ENCODE measurements at regions not wholly inside any gene's neighbourhood (a gene's known extent, or its start where the extent isn't known, plus 50 kb on each side); places are given as distances from the start of the nearest gene placed in this dataset.

DNA sequence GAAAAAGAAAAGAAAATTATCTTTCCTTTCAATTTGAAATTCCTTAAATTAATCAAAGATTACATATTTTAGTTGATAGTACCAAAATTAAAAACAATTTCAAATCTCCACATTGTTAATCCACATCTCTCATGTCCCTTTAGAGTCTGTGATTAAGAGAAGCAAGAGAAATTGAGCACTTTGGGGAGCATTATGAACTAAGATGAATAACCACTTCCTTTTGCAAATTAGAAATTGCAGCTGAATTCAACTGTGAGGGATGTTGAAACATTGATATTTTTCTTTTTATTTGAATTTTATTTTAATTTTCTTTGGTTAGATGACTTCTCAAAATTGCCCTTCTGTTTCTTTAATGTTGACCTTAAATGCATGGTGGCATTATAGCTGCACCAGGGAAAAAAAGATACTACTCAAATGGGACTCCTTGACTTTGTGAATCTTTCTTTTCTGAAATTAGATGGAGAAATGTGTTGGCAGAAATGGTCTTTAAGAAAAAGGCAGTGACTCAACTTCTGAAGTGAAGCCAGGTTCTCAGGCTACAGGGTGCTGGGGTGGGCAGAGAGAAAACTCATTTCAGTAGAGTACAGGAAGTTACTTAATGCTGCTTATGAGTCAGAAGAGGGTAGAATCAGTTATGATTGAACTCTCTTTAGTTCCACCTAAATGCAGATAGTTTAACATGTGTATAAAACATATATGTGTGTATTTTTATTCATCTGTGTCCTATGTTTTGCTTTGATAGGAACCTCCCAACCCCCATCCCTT lies 92.0 kb upstream of the TNIP3 start:
- Histone ChIP-seq H3K4me1 (ENCODE audit: insufficient read depth) (no peaks in the 10 kb centered on the region), H2AFZ (no peak overlapping the region), H3K27me3 (no peaks in the 10 kb centered on the region), H3K9me3 (ENCODE audit: low read depth) (no peaks in the 10 kb centered on the region), H3K4me2 (no peak overlapping the region), H3K9me2 (replicated peaks; ENCODE audit: insufficient read depth) (no peaks in the 10 kb centered on the region), H3K4me3 (no peak overlapping the region), H3K79me2 (no peaks in the 10 kb centered on the region), H3K27ac (no peak overlapping the region), H3K36me3 (replicated peaks; ENCODE audit: insufficient read depth, low read depth) (no peaks in the 10 kb centered on the region), H4K20me1 (ENCODE audit: insufficient read depth, poor library complexity, severe bottlenecking) (no peaks in the 10 kb centered on the region)
- DNase-seq (ENCODE audit: low spot score): peak; percentile 42
- no peak for TF ChIP-seq EZH2 (IDR thresholded peaks at IDR 0.05; ENCODE audit: borderline replicate concordance)
- TF ChIP-seq, protein P1, sequence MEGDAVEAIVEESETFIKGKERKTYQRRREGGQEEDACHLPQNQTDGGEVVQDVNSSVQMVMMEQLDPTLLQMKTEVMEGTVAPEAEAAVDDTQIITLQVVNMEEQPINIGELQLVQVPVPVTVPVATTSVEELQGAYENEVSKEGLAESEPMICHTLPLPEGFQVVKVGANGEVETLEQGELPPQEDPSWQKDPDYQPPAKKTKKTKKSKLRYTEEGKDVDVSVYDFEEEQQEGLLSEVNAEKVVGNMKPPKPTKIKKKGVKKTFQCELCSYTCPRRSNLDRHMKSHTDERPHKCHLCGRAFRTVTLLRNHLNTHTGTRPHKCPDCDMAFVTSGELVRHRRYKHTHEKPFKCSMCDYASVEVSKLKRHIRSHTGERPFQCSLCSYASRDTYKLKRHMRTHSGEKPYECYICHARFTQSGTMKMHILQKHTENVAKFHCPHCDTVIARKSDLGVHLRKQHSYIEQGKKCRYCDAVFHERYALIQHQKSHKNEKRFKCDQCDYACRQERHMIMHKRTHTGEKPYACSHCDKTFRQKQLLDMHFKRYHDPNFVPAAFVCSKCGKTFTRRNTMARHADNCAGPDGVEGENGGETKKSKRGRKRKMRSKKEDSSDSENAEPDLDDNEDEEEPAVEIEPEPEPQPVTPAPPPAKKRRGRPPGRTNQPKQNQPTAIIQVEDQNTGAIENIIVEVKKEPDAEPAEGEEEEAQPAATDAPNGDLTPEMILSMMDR (IDR thresholded peaks at IDR 0.05; ENCODE audit: poor library complexity): no peak
- TF ChIP-seq EZH2phosphoT487 (IDR thresholded peaks at IDR 0.05; ENCODE audit: low read depth, severe bottlenecking, unreplicated experiment): no peak

DNA sequence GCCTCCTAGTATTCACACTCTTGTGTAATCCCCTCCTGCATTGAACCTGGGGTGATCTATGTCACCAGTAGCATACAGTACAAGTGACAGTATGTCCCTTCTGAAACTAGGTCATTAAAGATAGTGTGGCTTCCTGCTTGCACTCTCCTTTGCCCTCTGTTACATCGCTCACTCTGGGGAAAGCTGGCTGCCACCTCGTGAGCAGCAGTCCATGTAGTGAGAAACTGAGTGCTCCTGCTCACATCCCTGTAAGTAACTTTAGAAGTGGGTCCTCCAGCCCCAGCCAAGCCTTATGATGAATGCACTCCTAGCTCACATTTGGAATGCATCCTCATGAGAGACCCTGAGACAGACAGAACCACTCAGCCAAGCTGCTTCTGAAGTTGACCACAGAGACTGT lies 89.8 kb upstream of the TNIP3 start:
- H3K9me2 ChIP-seq (replicated peaks; ENCODE audit: insufficient read depth): no peaks in the 10 kb centered on the region
- DNase-seq (ENCODE audit: low spot score): no peak
- TF ChIP-seq, protein P1 (IDR thresholded peaks at IDR 0.05; ENCODE audit: poor library complexity): no peak
- no peak for TF ChIP-seq EZH2phosphoT487 (IDR thresholded peaks at IDR 0.05; ENCODE audit: low read depth, severe bottlenecking, unreplicated experiment)
- TF ChIP-seq EZH2 (IDR thresholded peaks at IDR 0.05; ENCODE audit: borderline replicate concordance): no peak
- H3K4me3 ChIP-seq: no peak overlapping the region
- H2AFZ ChIP-seq: no peak overlapping the region
- H3K79me2 ChIP-seq: no peaks in the 10 kb centered on the region
- no peaks in the 10 kb centered on the region for H3K27me3 ChIP-seq
- H3K4me2 ChIP-seq: no peak overlapping the region
- 79% methylated on average over 2 of the region's 2 CpGs for WGBS (ENCODE audit: low lambda C conversion rate, missing lambda C conversion rate)
- no peaks in the 10 kb centered on the region for H3K36me3 ChIP-seq (replicated peaks; ENCODE audit: insufficient read depth, low read depth)
- no peaks in the 10 kb centered on the region for H4K20me1 ChIP-seq (ENCODE audit: insufficient read depth, poor library complexity, severe bottlenecking)
- H3K4me1 ChIP-seq (ENCODE audit: insufficient read depth): no peaks in the 10 kb centered on the region
- no peak overlapping the region for H3K27ac ChIP-seq
- H3K9me3 ChIP-seq (ENCODE audit: low read depth): no peaks in the 10 kb centered on the region

DNA sequence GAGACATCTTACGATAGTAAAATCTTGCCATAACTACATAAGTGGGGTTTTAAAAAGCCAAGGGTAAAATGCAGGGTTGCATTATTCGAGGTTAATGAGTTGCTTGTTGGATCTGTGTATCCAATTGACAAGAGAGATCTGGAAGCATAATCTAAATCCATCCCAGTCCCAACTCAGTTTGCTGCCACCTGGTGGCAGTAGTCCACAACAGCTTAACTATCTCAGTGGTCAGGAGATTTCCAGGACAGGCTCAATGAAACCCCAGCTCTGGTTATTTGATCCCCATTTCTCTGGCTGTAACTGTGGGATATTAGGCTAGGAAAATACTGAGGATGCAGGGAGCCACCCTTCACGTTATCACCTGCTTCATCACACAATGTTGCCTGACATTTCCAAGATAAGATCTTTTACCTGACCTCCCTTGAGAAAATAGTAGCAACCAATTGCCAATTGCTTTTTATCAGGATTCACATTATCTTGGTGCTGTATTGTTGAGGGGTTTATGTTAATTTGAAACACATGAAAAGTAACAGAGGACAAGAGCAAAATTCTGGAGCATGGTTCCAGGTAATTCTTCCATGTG lies 88.2 kb upstream of the TNIP3 start:
- Histone ChIP-seq H3K4me2 (no peak overlapping the region), H4K20me1 (ENCODE audit: insufficient read depth, poor library complexity, severe bottlenecking) (no peaks in the 10 kb centered on the region), H3K4me3 (no peak overlapping the region), H3K9me2 (replicated peaks; ENCODE audit: insufficient read depth) (no peaks in the 10 kb centered on the region), H2AFZ (no peak overlapping the region), H3K9me3 (ENCODE audit: low read depth) (no peaks in the 10 kb centered on the region), H3K27ac (no peak overlapping the region), H3K4me1 (ENCODE audit: insufficient read depth) (no peaks in the 10 kb centered on the region), H3K79me2 (no peaks in the 10 kb centered on the region), H3K27me3 (no peaks in the 10 kb centered on the region), H3K36me3 (replicated peaks; ENCODE audit: insufficient read depth, low read depth) (no peaks in the 10 kb centered on the region)
- 18% methylated on average over 3 of the region's 3 CpGs for WGBS (ENCODE audit: low lambda C conversion rate, missing lambda C conversion rate)
- DNase-seq (ENCODE audit: low spot score): peak; percentile 82
- TF ChIP-seq EZH2 (IDR thresholded peaks at IDR 0.05; ENCODE audit: borderline replicate concordance): no peak
- TF ChIP-seq EZH2phosphoT487 (IDR thresholded peaks at IDR 0.05; ENCODE audit: low read depth, severe bottlenecking, unreplicated experiment): no peak
- TF ChIP-seq, protein P1 (IDR thresholded peaks at IDR 0.05; ENCODE audit: poor library complexity): peak; percentile 83
